ENCODE measurements at regions not wholly inside any gene's neighbourhood (a gene's known extent, or its start where the extent isn't known, plus 50 kb on each side); places are given as distances from the start of the nearest gene placed in this dataset.

GRCh38 chr2:78870343-78870967, 155.0 kb upstream of the REG3G start:
- FAIRE-seq: no peak

DNA sequence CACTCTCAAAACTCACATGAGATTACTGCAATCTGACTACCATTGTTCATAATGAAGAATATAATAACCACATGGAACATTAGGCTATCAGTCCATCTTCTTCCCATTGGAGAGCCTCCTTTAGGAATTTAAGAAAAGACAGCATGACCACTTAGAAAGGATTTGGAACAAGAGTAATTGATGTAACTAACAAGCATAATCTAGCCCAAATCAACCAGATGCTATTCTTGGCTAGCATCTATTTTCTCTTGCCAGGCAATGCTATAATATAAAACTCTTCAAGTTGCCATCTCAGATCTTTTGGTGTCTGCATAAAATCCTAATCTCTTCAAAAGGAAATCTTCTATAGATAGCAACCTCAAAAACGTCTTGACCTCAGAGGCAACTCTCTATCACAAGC, 152.0 kb upstream of the REG3G start:
- FAIRE-seq: no peak

DNA sequence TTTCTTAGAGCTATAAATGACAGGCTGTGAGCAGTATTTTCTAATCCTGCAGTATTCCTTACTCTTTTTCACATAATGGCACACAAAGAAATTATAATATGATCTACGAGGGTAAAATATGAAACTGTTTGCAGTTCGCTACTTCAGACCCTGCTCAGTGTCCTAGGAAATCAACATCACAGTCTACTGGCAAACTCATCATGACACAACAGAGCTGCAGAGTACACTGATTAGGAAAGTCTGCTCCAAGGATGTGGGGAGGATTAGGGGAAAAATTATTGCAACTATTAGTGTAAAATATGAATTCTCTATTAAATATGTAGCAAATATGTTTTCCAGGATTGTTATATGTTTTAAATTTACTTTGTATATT, 149.2 kb upstream of the REG3G start:
- FAIRE-seq: no peak

DNA sequence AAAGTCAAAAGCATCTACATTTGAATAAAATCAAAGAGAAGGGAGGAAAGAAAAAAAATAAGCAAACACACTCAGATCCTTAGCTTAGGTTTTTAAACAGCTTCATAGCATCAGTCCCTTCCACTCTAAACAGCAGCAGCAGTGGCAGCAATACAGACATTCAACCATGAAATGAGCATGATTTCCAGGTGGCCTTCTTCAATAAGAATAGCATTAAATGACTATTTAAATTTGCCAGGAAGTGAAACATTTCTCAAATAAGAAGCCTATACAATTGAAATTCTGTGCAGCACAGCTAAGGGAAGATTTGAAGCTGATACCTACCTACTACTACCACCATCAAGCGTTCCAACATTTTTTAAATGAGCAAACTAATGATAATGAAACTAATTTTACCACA, 138.1 kb upstream of the REG3G start:
- FAIRE-seq: no peak

- FAIRE-seq: no peak
These were observed 134.6 kb upstream of the REG3G start for GRCh38 chr2:78890935-78891334.

DNA sequence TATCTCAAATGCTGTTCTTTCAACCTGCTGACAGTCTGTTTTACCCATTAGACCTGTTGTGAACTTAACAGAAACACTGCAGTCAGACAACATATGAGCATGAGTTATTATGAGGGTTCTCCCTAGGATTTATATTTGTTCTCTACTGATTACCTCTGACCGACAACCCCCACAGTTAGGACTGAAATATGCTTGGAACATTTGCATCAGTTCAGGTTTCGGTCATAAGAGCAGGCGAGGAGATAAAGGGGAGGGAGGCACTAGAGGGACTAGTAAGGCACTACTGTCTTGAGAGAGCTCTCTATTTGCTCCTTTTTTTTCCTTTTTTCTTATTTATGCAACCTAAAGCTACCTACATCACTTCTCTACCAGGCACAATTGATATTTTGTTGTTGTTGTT, 133.2 kb upstream of the REG3G start:
- FAIRE-seq: no peak

DNA sequence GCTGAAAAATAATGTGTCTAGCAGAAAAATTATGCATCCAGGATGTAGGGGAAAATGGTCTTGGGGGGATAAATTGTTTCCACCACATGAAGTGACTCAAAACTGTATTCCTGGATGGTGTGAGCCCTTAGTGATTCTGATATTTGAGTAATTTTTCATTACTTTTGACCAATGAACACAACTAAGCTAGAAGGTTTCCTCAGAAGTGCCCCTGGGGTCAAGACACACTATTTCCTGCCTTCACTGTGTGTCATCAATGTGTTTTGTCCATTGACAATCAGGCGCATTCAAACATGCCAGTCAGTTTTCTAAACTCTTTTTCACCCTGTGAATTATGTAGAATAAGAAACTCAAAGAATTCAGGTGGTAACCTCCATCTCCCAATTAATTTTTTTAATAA, 130.5 kb upstream of the REG3G start:
- no peak for FAIRE-seq

DNA sequence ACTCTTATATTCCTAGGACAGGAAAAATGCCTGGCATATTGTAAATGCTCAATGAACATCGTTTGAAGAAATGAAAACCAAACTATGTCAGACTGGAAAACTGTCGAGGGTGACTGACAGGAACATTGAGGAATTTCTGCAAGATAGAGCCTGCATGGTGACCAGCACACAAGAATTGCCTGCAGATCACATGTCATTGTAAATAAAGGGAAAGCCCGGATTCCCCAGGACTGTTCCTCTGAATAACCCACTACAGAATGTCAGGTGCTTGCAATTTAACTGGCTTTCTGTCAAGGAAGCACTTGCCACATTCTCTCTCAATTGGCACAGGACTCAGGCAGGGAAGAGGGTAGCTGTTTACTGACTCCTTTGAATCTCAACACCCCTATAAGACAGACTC, 129.0 kb upstream of the REG3G start:
- no peak for FAIRE-seq

GRCh38 chr2:78907089-78907488, 118.4 kb upstream of the REG3G start:
- no peak for FAIRE-seq

DNA sequence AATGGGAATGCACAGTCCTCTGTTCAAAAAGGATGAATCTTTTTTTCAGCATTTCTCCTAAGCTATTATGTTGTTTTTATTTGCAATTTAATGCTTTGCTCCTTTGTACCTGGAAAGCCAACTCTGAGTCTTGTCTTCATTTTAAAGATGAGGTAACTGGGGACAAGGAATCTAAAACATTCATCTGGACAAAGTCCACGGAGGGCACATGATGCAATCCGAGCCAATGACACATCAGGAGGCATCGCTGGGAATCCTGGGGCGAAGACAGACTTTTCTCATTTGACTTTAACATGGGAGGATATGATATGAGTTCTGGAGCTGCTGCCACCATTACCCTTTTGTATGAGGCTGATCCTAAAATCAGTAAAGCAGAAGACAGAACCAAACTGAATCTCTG, 116.5 kb upstream of the REG3G start:
- FAIRE-seq: no peak

DNA sequence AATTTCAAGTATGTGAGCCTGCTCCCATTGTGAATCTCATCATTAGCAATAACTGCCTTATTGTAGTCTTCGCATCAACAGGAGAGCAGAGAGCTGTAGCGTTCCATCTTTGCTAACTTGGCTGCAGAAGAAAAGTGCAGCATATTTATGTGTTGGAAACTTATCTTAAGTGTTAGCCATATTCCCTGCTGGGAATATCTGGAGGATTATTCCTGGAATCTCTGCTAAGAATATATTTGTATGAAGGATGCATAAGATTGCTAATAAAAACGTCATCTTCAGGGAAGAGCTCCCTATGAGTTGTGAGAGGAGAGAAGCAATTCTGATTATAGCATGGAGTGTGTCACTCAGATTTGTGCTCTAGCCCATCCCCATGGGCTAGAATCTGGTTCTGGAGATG, 115.1 kb upstream of the REG3G start:
- no peak for FAIRE-seq

- FAIRE-seq: no peak
These were observed 112.2 kb upstream of the REG3G start for GRCh38 chr2:78913257-78913656.

GRCh38 chr2:78925258-78925657, 100.2 kb upstream of the REG3G start:
- no peak for FAIRE-seq

- no peak for FAIRE-seq
These were observed 97.0 kb upstream of the REG3G start for GRCh38 chr2:78928502-78928901.

GRCh38 chr2:78940998-78941397, 84.5 kb upstream of the REG3G start:
- no peak for FAIRE-seq

DNA sequence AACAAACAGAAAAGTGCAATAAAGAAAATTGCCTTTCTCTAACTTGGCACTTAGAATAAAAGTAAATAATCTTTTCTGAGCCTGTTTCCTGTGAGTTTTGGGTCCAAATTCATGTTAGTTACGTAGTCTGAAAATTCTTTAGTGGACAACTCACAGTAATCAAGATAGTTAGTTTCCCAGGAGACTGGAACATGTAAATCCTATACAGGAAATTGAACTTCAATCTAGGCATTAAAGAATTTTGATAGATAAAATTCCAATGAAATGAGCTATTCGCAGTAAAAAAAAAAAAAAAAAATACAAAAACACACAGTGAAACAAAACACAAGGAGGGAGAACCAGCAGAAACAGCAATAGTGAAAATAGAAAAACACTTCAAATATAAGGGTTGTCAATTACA, 83.8 kb upstream of the REG3G start:
- FAIRE-seq: no peak

DNA sequence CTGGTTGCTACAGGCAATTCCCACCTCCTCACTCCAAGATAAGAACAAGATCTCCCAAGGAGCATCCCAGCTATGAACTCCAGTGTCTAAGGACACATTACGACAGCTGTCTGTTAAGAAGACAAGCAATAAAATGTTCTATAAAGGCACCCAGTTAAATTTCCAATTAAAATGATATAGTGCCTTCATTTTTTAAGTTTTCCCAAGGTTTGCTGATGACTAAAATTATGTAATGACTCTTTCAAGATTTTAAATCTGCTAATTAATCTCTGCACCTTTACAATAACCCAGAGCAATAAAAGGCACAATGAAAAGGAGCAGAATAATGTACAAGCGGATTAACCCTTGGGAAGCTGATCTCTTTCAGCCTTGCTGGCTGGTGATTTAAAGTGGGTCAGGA, 61.6 kb upstream of the REG3G start:
- FAIRE-seq: no peak

GRCh38 chr2:78967294-78967693, 58.2 kb upstream of the REG3G start:
- FAIRE-seq: no peak

DNA sequence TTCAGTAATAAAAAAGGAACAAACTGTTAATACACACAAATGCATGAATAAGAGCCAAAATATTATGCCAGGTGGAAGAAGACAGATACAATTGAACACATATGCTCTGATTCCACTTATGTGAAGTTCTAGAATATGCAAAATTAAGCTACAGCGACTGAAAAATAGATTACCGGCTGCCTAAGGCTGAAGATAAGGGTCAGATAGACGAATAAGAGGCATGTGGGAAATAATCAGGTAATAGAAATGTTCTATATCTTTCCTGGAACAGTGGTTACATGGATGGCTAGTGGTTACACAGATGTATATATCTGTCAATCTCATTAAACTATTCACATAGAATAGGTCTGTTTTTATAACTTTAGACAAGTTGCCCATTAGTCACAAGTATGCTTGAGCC, 51.9 kb upstream of the REG3G start:
- FAIRE-seq: no peak

All from A204.1 (cell line).